ENCODE measurements at regions not wholly inside any gene's neighbourhood (a gene's known extent, or its start where the extent isn't known, plus 50 kb on each side); places are given as distances from the start of the nearest gene placed in this dataset.

- no peak for DNase-seq (ENCODE audit: low read depth in 2 of 2)
These were observed 339.3 kb upstream of the SFSWAP start for GRCh38 chr12:131371401-131372170.

GRCh38 chr12:131372171-131372475 is 338.8 kb upstream of the SFSWAP start:
- DNase-seq (ENCODE audit: low read depth in 2 of 2): no peak

- DNase-seq (ENCODE audit: low read depth in 2 of 2): no peak
These were observed 338.1 kb upstream of the SFSWAP start for GRCh38 chr12:131372706-131373195.

GRCh38 chr12:131375261-131375971 is 335.5 kb upstream of the SFSWAP start:
- DNase-seq (ENCODE audit: low read depth in 2 of 2): no peak

GRCh38 chr12:131375972-131376345 is 334.9 kb upstream of the SFSWAP start:
- no peak for DNase-seq (ENCODE audit: low read depth in 2 of 2)

GRCh38 chr12:131378176-131378842 is 332.6 kb upstream of the SFSWAP start:
- DNase-seq (ENCODE audit: low read depth in 2 of 2): no peak

- DNase-seq (ENCODE audit: low read depth in 2 of 2): no peak
These were observed 331.8 kb upstream of the SFSWAP start for GRCh38 chr12:131378861-131379665.

GRCh38 chr12:131379738-131380137 is 331.2 kb upstream of the SFSWAP start:
- DNase-seq (ENCODE audit: low read depth in 2 of 2): no peak

GRCh38 chr12:131380220-131380964 is 330.5 kb upstream of the SFSWAP start:
- DNase-seq (ENCODE audit: low read depth in 2 of 2): no peak

- DNase-seq (ENCODE audit: low read depth in 2 of 2): no peak
These were observed 329.8 kb upstream of the SFSWAP start for GRCh38 chr12:131380965-131381705.

- DNase-seq (ENCODE audit: low read depth in 2 of 2): no peak
These were observed 329.0 kb upstream of the SFSWAP start for GRCh38 chr12:131381716-131382430.

GRCh38 chr12:131383291-131383690 is 327.6 kb upstream of the SFSWAP start:
- no peak for DNase-seq (ENCODE audit: low read depth in 2 of 2)

- DNase-seq (ENCODE audit: low read depth in 2 of 2): no peak
These were observed 326.9 kb upstream of the SFSWAP start for GRCh38 chr12:131383741-131384543.

GRCh38 chr12:131384544-131384855 is 326.4 kb upstream of the SFSWAP start:
- no peak for DNase-seq (ENCODE audit: low read depth in 2 of 2)

GRCh38 chr12:131385313-131386166 is 325.4 kb upstream of the SFSWAP start:
- no peak for DNase-seq (ENCODE audit: low read depth in 2 of 2)

GRCh38 chr12:131386167-131386521 is 324.7 kb upstream of the SFSWAP start:
- no peak for DNase-seq (ENCODE audit: low read depth in 2 of 2)

- no peak for DNase-seq (ENCODE audit: low read depth in 2 of 2)
These were observed 324.1 kb upstream of the SFSWAP start for GRCh38 chr12:131386781-131387180.
